Naive thymus-derived CD8-positive, alpha-beta T cell (primary cell): ENCODE measurements at regions not wholly inside any gene's neighbourhood (a gene's known extent, or its start where the extent isn't known, plus 50 kb on each side); places are given as distances from the start of the nearest gene placed in this dataset.

Experiments used
- ATAC-seq, 2 donors: fragments of 150-1000 bp; cut with Tn5 transposase in 1 of 2; sonication (Bioruptor Pico), chemical (Tn5 transposase) in 1 of 2; 1 replicate in 1 of 2; 2 replicates in 1 of 2; pipeline ENCODE4 v1.10.0; 2021; ENCODE audit warnings: mild to moderate bottlenecking in 2 of 2, moderate library complexity in 2 of 2
- POLR2A ChIA-PET: fragments of 350-600 bp; sonication (Branson Sonifier 250); formaldehyde crosslinking; loops from one replicate; lab custom pipeline; 2021; ENCODE audit warnings: antibody characterized with exemption; lab: Charles Lee
- DNase-seq, 10 donors: peaks; one replicate each; pipeline versions ENCODE4 v3.0.0 to v3.0.0-alpha.2; 2020 to 2022
- H3K27ac Mint-ChIP-seq, 10 donors: one replicate each; pipeline ENCODE4 v1.8.0; 2020 to 2022; ENCODE audit warnings: mild to moderate bottlenecking in 10 of 10, mixed read lengths in 10 of 10, moderate library complexity in 4 of 10, inconsistent platforms in 1 of 10
- H3K27me3 Mint-ChIP-seq, 5 donors: one replicate each; pipeline ENCODE4 v1.8.0; 2021 to 2022; ENCODE audit warnings: mixed read lengths in 5 of 5
- H3K36me3 Mint-ChIP-seq, 3 donors: one replicate each; pipeline ENCODE4 v1.8.0; 2020 to 2022; ENCODE audit warnings: mixed read lengths in 3 of 3, mild to moderate bottlenecking in 2 of 3, inconsistent platforms in 1 of 3
- H3K4me1 Mint-ChIP-seq, 4 donors: one replicate each; pipeline ENCODE4 v1.8.0; 2021 to 2022; ENCODE audit warnings: mixed read lengths in 4 of 4
- H3K4me3 Mint-ChIP-seq, 10 donors: one replicate each; pipeline ENCODE4 v1.8.0; 2020 to 2022; ENCODE audit warnings: mild to moderate bottlenecking in 10 of 10, mixed read lengths in 10 of 10, moderate library complexity in 6 of 10, inconsistent platforms in 1 of 10
- H3K9me3 Mint-ChIP-seq, 9 donors: one replicate each; pipeline ENCODE4 v1.8.0; 2020 to 2022; ENCODE audit warnings: mixed read lengths in 9 of 9, mild to moderate bottlenecking in 3 of 9, inconsistent platforms in 1 of 9, moderate library complexity in 1 of 9

DNA sequence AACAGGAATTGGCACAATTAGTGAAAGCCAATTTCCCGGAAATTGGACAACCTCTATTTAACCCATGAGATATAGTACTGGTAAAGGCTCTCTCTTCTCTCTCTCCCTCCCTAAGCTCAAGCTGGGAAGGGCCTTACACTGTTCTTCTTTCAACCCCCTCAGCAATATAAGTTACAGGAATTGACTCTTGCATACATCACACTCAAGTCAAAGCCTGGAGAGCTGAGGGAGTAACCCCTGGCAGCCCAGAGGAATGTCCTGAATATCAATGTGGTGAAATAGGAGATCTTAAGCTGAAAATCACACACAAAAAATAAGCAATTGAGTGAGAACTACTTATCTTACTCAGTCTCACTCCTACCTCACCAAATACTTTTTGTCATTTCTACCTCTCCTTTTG, 186.9 kb upstream of the SPOCK3 start:
- DNase-seq (no peak), ATAC-seq (no peak)
- H3K9me3 Mint-ChIP-seq = peaks cover 0 to 21% (median 9%) of the 10 kb centered on the region in 9 donors
- H3K27ac Mint-ChIP-seq = no peak overlapping the region
- no peaks in the 10 kb centered on the region for H3K27me3 Mint-ChIP-seq
- no peak overlapping the region for H3K4me3 Mint-ChIP-seq
- POLR2A ChIA-PET = no interaction called here
- no peaks in the 10 kb centered on the region for H3K36me3 Mint-ChIP-seq
- H3K4me1 Mint-ChIP-seq = no peaks in the 10 kb centered on the region

DNA sequence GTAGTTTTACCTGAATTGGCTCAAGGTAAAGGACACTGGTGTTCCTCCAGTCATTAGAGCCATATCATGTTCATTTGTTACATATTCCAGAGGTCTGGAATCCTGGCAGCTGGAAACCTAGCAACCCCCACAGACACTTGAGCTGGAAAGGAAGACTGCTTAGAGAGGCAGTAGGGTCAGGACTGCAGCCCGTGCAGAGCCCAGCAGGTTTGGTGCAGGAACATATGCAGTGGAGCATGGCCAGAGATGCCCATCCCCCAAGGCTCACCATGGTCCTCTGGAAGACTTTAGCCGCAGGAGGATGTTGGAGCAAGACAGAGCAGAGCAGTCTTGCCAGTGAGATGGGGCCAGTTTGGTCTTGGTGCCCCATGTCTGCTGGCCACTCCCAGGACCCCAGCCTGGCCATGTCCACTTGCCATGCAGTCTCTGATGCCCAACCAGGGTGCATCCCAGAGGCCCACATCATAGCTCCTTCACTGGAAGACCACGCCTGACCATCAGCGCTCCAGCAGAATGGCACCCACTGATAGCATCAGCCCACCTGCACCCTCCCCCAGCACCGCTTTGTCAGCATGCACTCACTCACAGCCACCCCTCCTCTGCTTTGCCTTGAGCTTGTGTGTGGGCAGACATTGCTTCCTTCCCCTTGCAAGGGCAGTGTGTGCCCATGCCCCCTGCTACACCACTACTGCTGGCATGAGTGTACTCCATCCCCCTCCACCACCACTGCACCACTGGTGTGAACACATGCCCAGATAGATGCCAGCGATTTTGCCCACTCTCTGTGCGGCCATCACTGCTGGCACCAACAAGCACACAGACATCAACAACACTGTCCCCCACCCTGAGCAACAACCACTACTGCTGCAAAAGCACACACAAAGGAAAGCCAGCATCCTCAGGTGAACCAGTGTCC, 190.3 kb upstream of the SPOCK3 start:
- H3K4me1 Mint-ChIP-seq = no peaks in the 10 kb centered on the region
- no peaks in the 10 kb centered on the region for H3K36me3 Mint-ChIP-seq
- H3K4me3 Mint-ChIP-seq = no peak overlapping the region
- peaks cover 0 to 21% (median 5%) of the 10 kb centered on the region in 9 donors for H3K9me3 Mint-ChIP-seq
- ATAC-seq (no peak), DNase-seq (no peak)
- POLR2A ChIA-PET = no interaction called here
- no peak overlapping the region for H3K27ac Mint-ChIP-seq
- no peaks in the 10 kb centered on the region for H3K27me3 Mint-ChIP-seq

- Mint-ChIP-seq H3K9me3 (peaks cover 0 to 12% (median 5%) of the 10 kb centered on the region in 9 donors), H3K4me1 (no peaks in the 10 kb centered on the region), H3K4me3 (no peak overlapping the region), H3K36me3 (no peaks in the 10 kb centered on the region), H3K27ac (no peak overlapping the region), H3K27me3 (no peaks in the 10 kb centered on the region)
- POLR2A ChIA-PET = no interaction called here
- DNase-seq = no peak
- ATAC-seq = no peak
These were observed 193.9 kb upstream of the SPOCK3 start for GRCh38 chr4:167428156-167428555.

DNA sequence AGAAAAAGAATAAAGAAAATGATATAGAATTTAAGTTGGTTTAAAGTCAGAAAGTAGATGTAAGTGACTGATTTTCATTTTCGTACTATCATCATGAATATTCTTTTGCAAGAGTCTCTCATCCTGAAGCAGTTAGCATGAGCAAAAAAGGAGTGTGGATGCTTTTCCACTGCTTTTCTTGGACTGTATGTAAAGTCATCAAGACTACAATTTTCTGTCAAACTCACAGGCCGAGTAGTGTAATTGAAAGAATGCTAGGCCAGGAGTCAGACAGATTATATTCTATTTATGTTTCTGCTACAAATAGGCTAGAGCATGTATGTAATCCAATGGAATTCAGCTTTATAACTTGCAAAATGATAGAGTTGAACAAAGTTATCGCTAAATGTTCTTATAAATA, 197.1 kb upstream of the SPOCK3 start:
- no peak for DNase-seq
- Mint-ChIP-seq H3K9me3 (peaks cover 0 to 10% (median 3%) of the 10 kb centered on the region in 9 donors), H3K4me3 (no peak overlapping the region), H3K36me3 (no peaks in the 10 kb centered on the region), H3K27ac (no peak overlapping the region), H3K4me1 (no peaks in the 10 kb centered on the region), H3K27me3 (peaks cover 0 to under 1% (median 0%) of the 10 kb centered on the region in 5 donors)
- no peak for ATAC-seq
- POLR2A ChIA-PET = no interaction called here

DNA sequence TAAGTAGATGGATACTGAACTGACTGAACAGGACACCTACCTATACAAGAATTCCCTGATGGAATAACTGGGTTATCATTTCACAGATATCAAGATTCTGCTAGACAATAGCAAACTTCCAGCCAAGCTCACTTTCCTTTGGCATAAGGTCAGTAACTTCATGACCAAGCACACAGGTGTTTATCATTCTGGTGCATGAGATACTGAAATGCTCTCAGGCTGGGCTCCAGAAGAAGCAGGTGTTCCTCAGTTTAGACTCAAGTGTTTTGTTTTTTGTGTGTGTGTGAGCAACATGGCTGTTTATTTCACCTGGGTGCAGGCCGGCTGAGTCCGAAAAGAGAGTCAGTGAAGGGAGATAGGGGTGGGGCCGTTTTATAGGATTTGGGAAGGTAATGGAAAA, 201.5 kb upstream of the SPOCK3 start:
- H3K36me3 Mint-ChIP-seq = no peaks in the 10 kb centered on the region
- DNase-seq = no peak
- H3K9me3 Mint-ChIP-seq = peaks cover 0 to 22% (median 5%) of the 10 kb centered on the region in 9 donors
- ATAC-seq = no peak
- no peaks in the 10 kb centered on the region for H3K4me1 Mint-ChIP-seq
- no peak overlapping the region for H3K27ac Mint-ChIP-seq
- POLR2A ChIA-PET = no interaction called here
- no peak overlapping the region for H3K4me3 Mint-ChIP-seq
- peaks cover 0 to 7% (median 0%) of the 10 kb centered on the region in 5 donors for H3K27me3 Mint-ChIP-seq

- DNase-seq = no peak
- peaks cover 0 to 3% (median 0%) of the 10 kb centered on the region in 5 donors for H3K27me3 Mint-ChIP-seq
These were observed 209.5 kb upstream of the SPOCK3 start for GRCh38 chr4:167443841-167444240.

DNA sequence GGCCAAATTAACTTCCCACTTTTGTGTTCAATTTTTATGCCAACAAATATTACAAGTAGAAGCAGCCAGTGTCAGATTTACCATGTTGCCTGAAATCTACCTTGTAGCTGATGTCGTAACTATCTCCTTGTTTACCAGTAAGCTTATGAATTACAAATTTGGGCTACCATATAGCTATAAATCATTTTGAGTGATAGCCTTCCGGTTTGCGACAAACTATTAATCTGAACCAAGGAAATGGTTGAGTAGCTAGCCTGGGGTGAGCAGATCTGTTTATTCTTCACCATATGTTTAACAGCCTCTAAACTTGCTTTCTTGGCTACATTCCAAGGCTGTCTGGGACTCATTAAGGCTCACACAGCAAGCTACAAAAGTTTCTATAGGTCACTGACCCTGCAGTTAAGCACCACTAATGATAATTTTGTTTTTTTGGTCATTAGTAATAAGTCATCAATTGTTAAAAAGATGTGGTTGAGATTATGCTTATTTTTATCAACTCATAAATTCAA, 218.7 kb upstream of the SPOCK3 start:
- Mint-ChIP-seq H3K27me3 (no peaks in the 10 kb centered on the region), H3K9me3 (peaks cover 0 to 10% (median 0%) of the 10 kb centered on the region in 9 donors), H3K27ac (no peak overlapping the region), H3K36me3 (no peaks in the 10 kb centered on the region), H3K4me1 (no peaks in the 10 kb centered on the region), H3K4me3 (no peak overlapping the region)
- POLR2A ChIA-PET = no interaction called here
- no peak for DNase-seq
- ATAC-seq = no peak

More at GRCh38 chr4:167443841-167444240, 209.5 kb upstream of the SPOCK3 start:
- Mint-ChIP-seq H3K4me1 (no peaks in the 10 kb centered on the region), H3K27ac (no peak overlapping the region), H3K36me3 (no peaks in the 10 kb centered on the region), H3K4me3 (no peak overlapping the region), H3K9me3 (peaks cover 0 to 10% (median 2%) of the 10 kb centered on the region in 9 donors)
- POLR2A ChIA-PET = no interaction called here
- no peak for ATAC-seq

DNA sequence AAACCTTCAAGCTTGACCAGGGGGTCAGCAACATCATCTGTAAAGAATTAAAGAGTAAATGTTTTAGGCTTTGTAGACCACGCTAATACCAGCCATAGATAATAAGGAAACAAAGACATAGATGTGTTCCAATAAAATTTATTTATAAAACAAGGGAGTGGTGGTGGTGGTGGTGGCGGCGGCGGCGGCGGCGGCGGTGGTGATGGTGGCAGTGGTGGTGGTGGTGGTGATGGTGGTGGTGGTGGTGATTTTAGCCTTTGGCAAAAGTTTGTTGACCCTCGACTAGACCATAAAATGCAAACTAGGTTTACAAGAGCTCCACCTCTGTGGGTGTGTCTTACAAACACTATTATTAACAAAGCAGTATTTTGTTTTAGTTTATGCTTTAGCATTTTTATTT, 222.3 kb upstream of the SPOCK3 start:
- H3K4me3 Mint-ChIP-seq = no peak overlapping the region
- POLR2A ChIA-PET = no interaction called here

GRCh38 chr4:167469436-167469835, 235.1 kb upstream of the SPOCK3 start:
- H3K27me3 Mint-ChIP-seq = no peaks in the 10 kb centered on the region
- POLR2A ChIA-PET = no interaction called here

More for the DNA sequence above, 222.3 kb upstream of the SPOCK3 start:
- Mint-ChIP-seq H3K36me3 (no peaks in the 10 kb centered on the region), H3K9me3 (peaks cover 0 to 10% (median 0%) of the 10 kb centered on the region in 9 donors), H3K27me3 (no peaks in the 10 kb centered on the region), H3K4me1 (no peaks in the 10 kb centered on the region), H3K27ac (no peak overlapping the region)
- ATAC-seq (no peak), DNase-seq (no peak)

GRCh38 chr4:167475951-167476350, 241.7 kb upstream of the SPOCK3 start:
- no peaks in the 10 kb centered on the region for H3K27me3 Mint-ChIP-seq

More at GRCh38 chr4:167469436-167469835, 235.1 kb upstream of the SPOCK3 start:
- H3K4me1 Mint-ChIP-seq = no peaks in the 10 kb centered on the region
- peaks cover 0 to 9% (median 0%) of the 10 kb centered on the region in 9 donors for H3K9me3 Mint-ChIP-seq
- no peaks in the 10 kb centered on the region for H3K36me3 Mint-ChIP-seq
- ATAC-seq (no peak), DNase-seq (no peak)
- no peak overlapping the region for H3K27ac Mint-ChIP-seq
- no peak overlapping the region for H3K4me3 Mint-ChIP-seq

DNA sequence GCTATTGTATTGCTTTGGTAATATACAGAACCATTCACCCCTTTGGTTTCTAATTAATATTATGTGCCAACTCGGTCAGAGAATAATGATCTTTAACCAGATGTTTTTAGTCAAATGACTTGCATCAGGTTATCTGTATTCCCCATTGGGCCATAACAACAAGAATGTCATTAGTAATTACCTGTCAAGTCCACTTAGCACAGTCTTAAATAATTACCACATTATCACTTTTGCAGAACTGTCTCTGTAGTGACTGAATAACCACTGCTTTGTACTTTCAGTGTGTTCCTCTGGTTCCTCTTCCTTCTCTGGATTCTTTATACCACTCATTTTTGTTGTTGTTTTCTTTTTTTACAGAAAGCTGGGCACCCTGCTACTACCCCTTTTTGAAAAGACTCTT, 257.7 kb upstream of the SPOCK3 start:
- no peaks in the 10 kb centered on the region for H3K4me1 Mint-ChIP-seq

More at GRCh38 chr4:167475951-167476350, 241.7 kb upstream of the SPOCK3 start:
- H3K9me3 Mint-ChIP-seq = peaks cover 0 to 6% (median 0%) of the 10 kb centered on the region in 9 donors
- no peaks in the 10 kb centered on the region for H3K36me3 Mint-ChIP-seq
- H3K4me3 Mint-ChIP-seq = no peak overlapping the region
- ATAC-seq (no peak), DNase-seq (no peak)
- no peak overlapping the region for H3K27ac Mint-ChIP-seq
- H3K4me1 Mint-ChIP-seq = no peaks in the 10 kb centered on the region
- POLR2A ChIA-PET = interaction anchor here (0.6 kb wide), 1 partner anchor 139 kb away, joined by 3 read pairs; no protein-coding TSS in a partner anchor

GRCh38 chr4:167509551-167509950, 275.3 kb upstream of the SPOCK3 start:
- POLR2A ChIA-PET = no interaction called here
- no peaks in the 10 kb centered on the region for H3K4me1 Mint-ChIP-seq
- ATAC-seq (no peak), DNase-seq (no peak)
- no peaks in the 10 kb centered on the region for H3K36me3 Mint-ChIP-seq
- H3K27ac Mint-ChIP-seq = no peak overlapping the region
- no peaks in the 10 kb centered on the region for H3K27me3 Mint-ChIP-seq
- H3K4me3 Mint-ChIP-seq = no peak overlapping the region
- H3K9me3 Mint-ChIP-seq = peaks cover 0 to 50% (median 9%) of the 10 kb centered on the region in 9 donors

More for the DNA sequence above, 257.7 kb upstream of the SPOCK3 start:
- DNase-seq = no peak
- Mint-ChIP-seq H3K4me3 (no peak overlapping the region), H3K27ac (no peak overlapping the region), H3K27me3 (no peaks in the 10 kb centered on the region), H3K9me3 (peaks cover under 1 to 30% (median 14%) of the 10 kb centered on the region in 9 donors), H3K36me3 (no peaks in the 10 kb centered on the region)
- POLR2A ChIA-PET = no interaction called here
- no peak for ATAC-seq

DNA sequence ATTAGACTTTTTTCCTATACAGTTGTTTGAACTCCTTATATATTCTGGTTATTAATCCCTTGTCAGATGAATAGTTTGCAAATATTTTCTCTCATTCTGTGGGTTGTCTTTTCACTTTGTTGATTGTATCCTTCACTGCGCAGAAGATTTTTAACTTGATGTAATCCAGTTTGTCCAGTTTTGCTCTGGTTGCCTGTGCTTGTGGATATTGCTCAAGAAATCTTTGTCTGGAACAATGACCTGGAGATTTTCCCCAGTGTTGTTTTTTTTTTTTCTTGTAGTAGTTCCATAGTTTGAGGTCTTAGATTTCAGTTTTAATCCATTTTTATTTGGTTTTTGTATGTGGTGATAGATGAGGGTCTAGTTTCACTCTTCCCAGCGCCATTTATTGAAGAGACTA, 289.8 kb upstream of the SPOCK3 start:
- DNase-seq (no peak), ATAC-seq (no peak)
- no peak overlapping the region for H3K27ac Mint-ChIP-seq
- H3K4me3 Mint-ChIP-seq = no peak overlapping the region
- POLR2A ChIA-PET = no interaction called here
- no peaks in the 10 kb centered on the region for H3K4me1 Mint-ChIP-seq
- H3K27me3 Mint-ChIP-seq = no peaks in the 10 kb centered on the region
- H3K36me3 Mint-ChIP-seq = no peaks in the 10 kb centered on the region
- H3K9me3 Mint-ChIP-seq = peaks cover 0 to 19% (median 6%) of the 10 kb centered on the region in 9 donors
